OCI-LY7 (cell line): ENCODE measurements at regions not wholly inside any gene's neighbourhood (a gene's known extent, or its start where the extent isn't known, plus 50 kb on each side); places are given as distances from the start of the nearest gene placed in this dataset.

Source experiments
- BruUV-seq: library from RNA; stranded (reverse); fragments of 400-500 nt; replicated peaks from 2 replicates; lab custom pipeline; 2021; lab: Mats Ljungman, UMichigan
- CTCF ChIA-PET: fragments of 300-600 bp; sonication (Branson Sonifier 250); formaldehyde crosslinking; loops from one replicate; lab custom pipeline; 2022; ENCODE audit warnings: antibody characterized with exemption; ENCODE audit not compliant: unreplicated experiment; lab: Charles Lee
- POLR2A ChIA-PET: fragments of 300-600 bp; sonication (Branson Sonifier 250); formaldehyde crosslinking; loops from one replicate; lab custom pipeline; 2022; ENCODE audit warnings: antibody characterized with exemption; lab: Charles Lee
- DNase-seq: peaks from one replicate; pipeline ENCODE4 v3.0.0-alpha.2; 2015; ENCODE audit warnings: low spot score
- H2AFZ ChIP-seq: fragments of 200-600 bp; sonication (generic), shearing (Covaris generic); 2 replicates; pipeline ENCODE4 v1.6.1; 2014; ENCODE audit warnings: mild to moderate bottlenecking, antibody characterized with exemption, low read length, moderate library complexity
- H3K27ac ChIP-seq: fragments of 200-600 bp; sonication (generic); 2 replicates; pipeline ENCODE4 v1.5.1; 2014; ENCODE audit warnings: mixed run types, low read depth, mild to moderate bottlenecking, moderate library complexity, low read length, inconsistent platforms; ENCODE audit not compliant: poor library complexity, severe bottlenecking
- H3K36me3 ChIP-seq: fragments of 200-600 bp; sonication (generic); 2 replicates; pipeline ENCODE4 v1.6.1; 2014; ENCODE audit warnings: mild to moderate bottlenecking, antibody characterized with exemption, low read length, moderate library complexity, mixed read lengths; ENCODE audit not compliant: insufficient read depth
- H3K4me1 ChIP-seq: fragments of 200-600 bp; sonication (generic); 2 replicates; pipeline ENCODE4 v1.5.1; 2014; ENCODE audit warnings: mild to moderate bottlenecking, low read length; ENCODE audit not compliant: insufficient read depth, poor library complexity, severe bottlenecking
- H3K4me2 ChIP-seq: fragments of 200-600 bp; sonication (generic); 2 replicates; pipeline ENCODE4 v1.6.1; 2014; ENCODE audit warnings: mild to moderate bottlenecking, low read length
- H3K4me3 ChIP-seq: fragments of 200-600 bp; sonication (generic); 2 replicates; pipeline ENCODE4 v1.5.1; 2014; ENCODE audit warnings: mild to moderate bottlenecking, low read depth, low read length; ENCODE audit not compliant: poor library complexity, severe bottlenecking
- H3K79me2 ChIP-seq: fragments of 200-600 bp; sonication (generic); 2 replicates; pipeline ENCODE4 v1.6.1; 2016; ENCODE audit warnings: low read depth, mild to moderate bottlenecking, low read length, moderate library complexity, mixed read lengths; ENCODE audit not compliant: insufficient read depth
- H3K9me2 ChIP-seq: fragments of 200-600 bp; sonication (generic); 2 replicates; pipeline ENCODE4 v1.6.1; 2016; ENCODE audit warnings: mild to moderate bottlenecking, low read length, mixed read lengths; ENCODE audit not compliant: insufficient read depth
- H3K9me3 ChIP-seq: fragments of 200-600 bp; sonication (generic); 2 replicates; pipeline ENCODE4 v1.6.1; 2014; ENCODE audit warnings: mild to moderate bottlenecking, mixed run types, low read length, mixed read lengths
- H4K20me1 ChIP-seq: fragments of 200-600 bp; sonication (generic); 2 replicates; pipeline ENCODE4 v1.6.1; 2014; ENCODE audit warnings: mild to moderate bottlenecking, antibody characterized with exemption, low read length, moderate library complexity, mixed read lengths; ENCODE audit not compliant: insufficient read depth
- EZH2phosphoT487 ChIP-seq: fragments of 200-600 bp; sonication (generic); IDR thresholded peaks from 2 replicates; pipeline ENCODE4 v1.6.1; 2018; ENCODE audit warnings: low read depth, borderline replicate concordance, mild to moderate bottlenecking, mixed run types, antibody characterized with exemption, low read length, moderate library complexity, mixed read lengths
- intact Hi-C: fragments of 100-400 bp; cut with micrococcal nuclease; formaldehyde crosslinking; loops from one replicate; pipeline ENCODE4 v1.10.0; 2022; ENCODE audit not compliant: unreplicated experiment
- TF ChIP-seq, protein P1 (sequence below): fragments of 200-600 bp; sonication (generic); conservative IDR thresholded peaks from 2 replicates; pipeline ENCODE4 v1.5.1; 2014; ENCODE audit warnings: mild to moderate bottlenecking, antibody characterized with exemption, low read length, moderate library complexity, mixed read lengths

DNA sequence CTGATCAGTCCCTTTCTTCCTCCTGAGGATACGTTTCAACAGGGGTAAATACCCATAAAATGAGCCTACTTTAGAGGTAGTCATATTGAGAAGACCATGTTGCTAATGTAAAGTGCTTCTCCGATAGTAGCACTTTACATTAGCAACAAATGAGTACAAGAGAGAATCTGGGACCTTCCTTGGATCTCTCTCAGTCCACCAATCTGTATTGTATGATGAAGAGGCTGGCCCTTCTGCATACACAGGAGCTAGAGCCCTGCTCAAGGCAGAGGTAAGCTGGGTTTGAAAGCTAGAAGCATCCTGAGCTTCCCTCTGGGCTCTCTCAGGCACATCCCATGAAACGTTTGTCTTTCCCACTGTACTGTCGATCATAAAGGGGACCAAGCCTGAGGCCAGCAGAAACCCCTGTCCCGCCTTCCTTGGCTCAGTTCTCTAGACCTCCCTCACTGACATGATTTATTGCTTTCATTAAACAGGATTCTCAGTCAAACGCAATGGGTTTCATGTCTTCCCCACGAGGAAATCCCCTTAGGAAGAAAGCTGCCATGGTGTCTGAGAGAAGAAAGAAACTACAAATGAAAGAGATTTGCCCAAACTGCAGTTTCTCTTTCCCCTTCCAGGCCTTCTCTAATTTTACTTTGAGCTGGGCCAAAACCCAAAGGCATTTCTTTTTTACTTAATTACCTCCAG is 62.8 kb upstream of the BCAR3 start:
- no TSS peak for BruUV-seq
- CTCF ChIA-PET, result interaction anchor here (1.0 kb wide), 1 partner anchor 42 kb away, joined by 3 read pairs; no protein-coding TSS in a partner anchor
- POLR2A ChIA-PET, result interaction anchor here (0.5 to 1.5 kb wide), 9 partner anchors 9 to 556 kb away, joined by 3 to 6 read pairs (median 4); no protein-coding TSS in a partner anchor

DNA sequence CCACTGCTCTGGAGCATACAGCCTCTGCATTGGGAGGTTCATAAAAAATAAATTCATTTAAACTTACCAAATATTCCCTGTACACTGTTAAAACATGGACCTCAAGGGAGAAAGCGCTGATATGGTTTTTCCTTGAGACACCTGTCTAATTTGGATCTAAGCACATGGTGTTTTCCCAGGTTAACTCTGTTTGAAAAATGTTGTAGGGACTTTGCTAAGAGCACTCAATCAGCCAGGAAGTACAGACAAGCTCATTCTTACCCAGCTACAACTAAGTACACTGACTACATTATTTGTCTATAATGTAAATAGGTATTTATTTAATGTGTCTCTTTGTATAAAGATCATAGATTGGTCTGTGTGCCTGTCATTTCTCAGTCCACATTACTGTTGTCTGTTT is 61.8 kb upstream of the BCAR3 start:
- Histone ChIP-seq H3K27ac (no peak overlapping the region), H4K20me1 (no peaks in the 10 kb centered on the region), H2AFZ (no peak overlapping the region), H3K9me2 (no peaks in the 10 kb centered on the region), H3K36me3 (peaks cover 3% of the 10 kb centered on the region; the same call in 1 of the 2 replicates), H3K79me2 (no peaks in the 10 kb centered on the region), H3K9me3 (peaks cover 21% of the 10 kb centered on the region; the same call in 1 of the 2 replicates), H3K4me2 (no peak overlapping the region), H3K4me1 (peaks cover 11% of the 10 kb centered on the region), H3K4me3 (no peak overlapping the region)
- DNase-seq, result no peak
- TF ChIP-seq, protein P1, sequence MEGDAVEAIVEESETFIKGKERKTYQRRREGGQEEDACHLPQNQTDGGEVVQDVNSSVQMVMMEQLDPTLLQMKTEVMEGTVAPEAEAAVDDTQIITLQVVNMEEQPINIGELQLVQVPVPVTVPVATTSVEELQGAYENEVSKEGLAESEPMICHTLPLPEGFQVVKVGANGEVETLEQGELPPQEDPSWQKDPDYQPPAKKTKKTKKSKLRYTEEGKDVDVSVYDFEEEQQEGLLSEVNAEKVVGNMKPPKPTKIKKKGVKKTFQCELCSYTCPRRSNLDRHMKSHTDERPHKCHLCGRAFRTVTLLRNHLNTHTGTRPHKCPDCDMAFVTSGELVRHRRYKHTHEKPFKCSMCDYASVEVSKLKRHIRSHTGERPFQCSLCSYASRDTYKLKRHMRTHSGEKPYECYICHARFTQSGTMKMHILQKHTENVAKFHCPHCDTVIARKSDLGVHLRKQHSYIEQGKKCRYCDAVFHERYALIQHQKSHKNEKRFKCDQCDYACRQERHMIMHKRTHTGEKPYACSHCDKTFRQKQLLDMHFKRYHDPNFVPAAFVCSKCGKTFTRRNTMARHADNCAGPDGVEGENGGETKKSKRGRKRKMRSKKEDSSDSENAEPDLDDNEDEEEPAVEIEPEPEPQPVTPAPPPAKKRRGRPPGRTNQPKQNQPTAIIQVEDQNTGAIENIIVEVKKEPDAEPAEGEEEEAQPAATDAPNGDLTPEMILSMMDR, result no peak
- no peak for TF ChIP-seq EZH2phosphoT487
- no TSS peak for BruUV-seq
- ChIA-PET CTCF (no interaction called here), POLR2A (interaction anchor here (1.5 kb wide), 1 partner anchor 8 kb away, joined by 6 read pairs; no protein-coding TSS in a partner anchor)
- intact Hi-C loops, result no loop called here

More for the DNA sequence above, 62.8 kb upstream of the BCAR3 start:
- Histone ChIP-seq H3K27ac (no peak overlapping the region), H3K9me3 (peaks cover 24% of the 10 kb centered on the region; the same call in 1 of the 2 replicates), H3K79me2 (no peaks in the 10 kb centered on the region), H3K36me3 (peaks cover 3% of the 10 kb centered on the region; the same call in 1 of the 2 replicates), H3K4me3 (no peak overlapping the region), H4K20me1 (no peaks in the 10 kb centered on the region), H3K9me2 (no peaks in the 10 kb centered on the region), H2AFZ (no peak overlapping the region), H3K4me1 (peaks cover 21% of the 10 kb centered on the region), H3K4me2 (no peak overlapping the region)
- no peak for DNase-seq
- intact Hi-C loops, result no loop called here
- TF ChIP-seq, protein P1, result no peak
- TF ChIP-seq EZH2phosphoT487, result no peak

DNA sequence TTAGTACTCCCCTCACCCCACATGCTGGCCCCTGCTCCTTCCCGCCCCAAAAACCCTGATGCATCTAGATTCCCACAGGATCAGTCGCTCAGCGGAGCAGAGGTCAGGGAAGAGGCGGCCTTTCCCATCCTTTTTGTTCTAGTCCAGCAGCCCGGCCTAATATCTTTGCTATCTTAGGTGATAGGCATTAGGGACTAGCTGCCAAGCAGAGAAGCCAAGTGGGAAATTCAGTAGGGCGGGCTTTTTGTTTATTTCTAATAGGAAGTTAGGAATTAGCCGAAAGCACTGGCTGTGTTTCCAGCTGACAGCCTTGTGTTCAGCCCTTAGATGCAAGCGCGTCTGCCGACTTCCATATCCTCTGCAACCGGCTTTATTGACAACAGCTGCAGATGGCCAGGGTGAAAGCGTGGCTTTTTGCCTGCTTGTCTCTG is 59.0 kb upstream of the BCAR3 start:
- Histone ChIP-seq H4K20me1 (no peaks in the 10 kb centered on the region), H3K4me2 (no peak overlapping the region), H3K4me1 (peaks cover 6% of the 10 kb centered on the region), H3K9me3 (no peaks in the 10 kb centered on the region), H2AFZ (no peak overlapping the region), H3K36me3 (no peaks in the 10 kb centered on the region), H3K27ac (no peak overlapping the region), H3K9me2 (no peaks in the 10 kb centered on the region), H3K4me3 (no peak overlapping the region), H3K79me2 (no peaks in the 10 kb centered on the region)
- ChIA-PET POLR2A (interaction anchor here (0.6 to 0.8 kb wide), 2 partner anchors 10 to 67 kb away, joined by 3 to 5 read pairs; no protein-coding TSS in a partner anchor), CTCF (no interaction called here)
- BruUV-seq, result no TSS peak
- no peak for DNase-seq
- TF ChIP-seq EZH2phosphoT487, result no peak
- TF ChIP-seq, protein P1, result no peak
- intact Hi-C loops, result no loop called here
